HepG2 (cell line): ENCODE measurements at regions not wholly inside any gene's neighbourhood (a gene's known extent, or its start where the extent isn't known, plus 50 kb on each side); places are given as distances from the start of the nearest gene placed in this dataset.

Experiments
- ARID2 ChIP-seq: sonication (generic); formaldehyde crosslinking; IDR thresholded peaks from 2 replicates; pipeline ENCODE4 v1.8.1; 2022; ENCODE audit warnings: mild to moderate bottlenecking, missing genetic modification reagents, borderline replicate concordance
- GATAD2A ChIP-seq: IDR thresholded peaks from 2 replicates; pipeline ENCODE4 v1.6.1; 2016
- HMG20A ChIP-seq: IDR thresholded peaks from 2 replicates; pipeline ENCODE4 v1.6.1; 2016; ENCODE audit warnings: borderline replicate concordance
- HNF4A ChIP-seq: sonication (generic); formaldehyde crosslinking; IDR thresholded peaks from 2 replicates; pipeline ENCODE4 v1.4.0; 2020; ENCODE audit warnings: missing genetic modification reagents
- MAFG ChIP-seq: sonication (generic); formaldehyde crosslinking; IDR thresholded peaks from 2 replicates; pipeline ENCODE4 v1.5.1; 2020; ENCODE audit warnings: mild to moderate bottlenecking, missing genetic modification reagents
- PATZ1 ChIP-seq: sonication (generic); formaldehyde crosslinking; IDR thresholded peaks from 2 replicates; pipeline ENCODE4 v1.4.0; 2020; ENCODE audit warnings: missing genetic modification reagents
- PPARG ChIP-seq: conservative IDR thresholded peaks from 2 replicates; pipeline ENCODE4 v1.6.1; 2016; ENCODE audit warnings: missing biosample characterization, missing genetic modification reagents
- RBM39 ChIP-seq: fragments of 200-400 bp; formaldehyde crosslinking; IDR thresholded peaks from one replicate; pipeline ENCODE4 v1.6.1; 2018; ENCODE audit warnings: antibody characterized with exemption, mild to moderate bottlenecking, low read depth, low read length; ENCODE audit not compliant: poor library complexity, severe bottlenecking
- RCOR2 ChIP-seq: IDR thresholded peaks from 2 replicates; pipeline ENCODE4 v1.6.1; 2016; ENCODE audit warnings: missing biosample characterization, missing genetic modification reagents
- SOX13 ChIP-seq, 3 experiments: fragments of 450-650 bp in 1 of 3; sonication (generic) in 1 of 3; formaldehyde crosslinking in 1 of 3; IDR thresholded peaks in 2 of 3; conservative IDR thresholded peaks in 1 of 3; 2 replicates each; pipeline versions ENCODE4 v1.5.0 to v1.6.1; 2016 to 2020; ENCODE audit warnings: antibody characterized with exemption in 1 of 3, mild to moderate bottlenecking in 1 of 3, missing compliant biosample characterization in 1 of 3, missing genetic modification reagents in 1 of 3, moderate library complexity in 1 of 3
- TBL1XR1 ChIP-seq: fragments of 150-350 bp; IDR thresholded peaks from 2 replicates; pipeline ENCODE4 v1.6.1; 2014; ENCODE audit warnings: borderline replicate concordance, low read length; ENCODE audit not compliant: partially characterized antibody
- THAP11 ChIP-seq: IDR thresholded peaks from 2 replicates; pipeline ENCODE4 v1.6.1; 2016; ENCODE audit warnings: missing biosample characterization, missing genetic modification reagents
- ZBTB25 ChIP-seq: IDR thresholded peaks from 2 replicates; pipeline ENCODE4 v1.6.1; 2018; ENCODE audit warnings: missing genetic modification reagents
- ZNF224 ChIP-seq: sonication (generic); formaldehyde crosslinking; IDR thresholded peaks from 2 replicates; pipeline ENCODE4 v1.5.0; 2020; ENCODE audit warnings: mild to moderate bottlenecking, missing genetic modification reagents
- ZNF451 ChIP-seq: sonication (generic); formaldehyde crosslinking; IDR thresholded peaks from 2 replicates; pipeline ENCODE4 v1.5.0; 2020; ENCODE audit warnings: mild to moderate bottlenecking, missing genetic modification reagents
- ZNF607 ChIP-seq: sonication (generic); formaldehyde crosslinking; IDR thresholded peaks from 2 replicates; pipeline ENCODE4 v1.5.1; 2020; ENCODE audit warnings: missing genetic modification reagents, mild to moderate bottlenecking, borderline replicate concordance
- ZNF646 ChIP-seq: sonication (generic); formaldehyde crosslinking; IDR thresholded peaks from 2 replicates; pipeline ENCODE4 v1.9.0; 2021; ENCODE audit warnings: mild to moderate bottlenecking, missing genetic modification reagents
- ZNF7 ChIP-seq: IDR thresholded peaks from 2 replicates; pipeline ENCODE4 v1.6.1; 2016; ENCODE audit warnings: missing biosample characterization, missing genetic modification reagents

- 0 out of 2 replicates have a peak, but pooled peaks have one; percentile 22 for TF ChIP-seq ZBTB25 (CRISPR knock-in tag)
- no peak for TF ChIP-seq ZNF224 (CRISPR knock-in tag)
- TF ChIP-seq ZNF451 (CRISPR knock-in tag), result no peak
- no peak for TF ChIP-seq TBL1XR1
- TF ChIP-seq HMG20A (CRISPR knock-in tag), result 0 out of 2 replicates have a peak, but pooled peaks have one; percentile 41
- no peak for TF ChIP-seq ZNF607 (CRISPR knock-in tag)
- no peak for TF ChIP-seq ZNF646 (CRISPR knock-in tag)
- peak; percentile 64 for TF ChIP-seq THAP11
- no peak for TF ChIP-seq RBM39
- no peak for TF ChIP-seq PPARG (CRISPR knock-in tag)
- TF ChIP-seq ZNF7 (CRISPR knock-in tag), result no peak
- peak; percentile 57 for TF ChIP-seq PATZ1 (CRISPR knock-in tag)
- 0 out of 2 replicates have a peak, but pooled peaks have one; percentile 45 for TF ChIP-seq RCOR2 (CRISPR knock-in tag)
- no peak for TF ChIP-seq SOX13 (IDR thresholded peaks at IDR 0.05)
- peak in 1 of 2 experiments; percentile 66; a peak in 2 of 4 replicates for TF ChIP-seq SOX13 (CRISPR knock-in tag; conservative IDR thresholded peaks at IDR 0.05 in 1 of 2, IDR thresholded peaks at IDR 0.05 in 1 of 2)
- peak; percentile 43 for TF ChIP-seq HNF4A (CRISPR knock-in tag)
- TF ChIP-seq GATAD2A (CRISPR knock-in tag), result peak; percentile 80
- no peak for TF ChIP-seq MAFG (CRISPR knock-in tag)
- no peak for TF ChIP-seq ARID2
Observed at GRCh38 chr12:115763982-115764621, 513.4 kb downstream of the MED13L start (continued).
